ENCODE measurements at regions not wholly inside any gene's neighbourhood (a gene's known extent, or its start where the extent isn't known, plus 50 kb on each side); places are given as distances from the start of the nearest gene placed in this dataset.

DNA sequence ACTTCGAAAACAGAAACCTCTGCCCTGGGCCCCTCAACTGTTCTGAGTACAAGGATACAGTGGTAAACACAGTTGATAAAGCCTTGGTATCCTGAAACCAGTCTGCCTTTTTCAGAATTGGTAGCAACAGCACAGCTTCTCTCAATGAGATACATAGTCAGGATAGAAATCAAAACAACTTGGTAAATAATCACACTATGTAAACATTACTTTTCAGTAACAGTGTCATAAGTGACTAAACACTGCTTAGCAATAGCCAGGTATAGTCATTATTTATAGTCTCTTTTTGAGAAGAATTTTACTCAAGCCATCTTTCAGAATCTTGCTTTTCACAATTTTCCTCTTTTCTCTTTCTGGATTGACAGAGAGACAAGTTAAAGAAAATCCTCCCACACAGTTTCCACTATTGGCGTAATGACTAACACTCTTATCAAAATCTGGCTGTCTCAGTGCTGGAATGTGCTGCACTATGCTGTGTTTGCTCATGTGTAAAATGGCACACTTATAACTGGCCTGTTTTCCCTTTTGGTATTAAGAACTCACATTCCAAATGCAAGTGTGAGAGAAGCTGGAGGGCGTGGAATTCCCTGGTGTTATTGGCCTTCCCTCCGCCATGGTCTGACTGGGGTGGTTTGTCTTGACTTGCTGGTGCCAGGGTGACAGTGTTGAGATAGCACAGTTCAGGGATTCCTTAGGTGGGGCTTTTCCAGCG is 368.8 kb downstream of the TDRD3 start:
- TF ChIP-seq, protein P1, sequence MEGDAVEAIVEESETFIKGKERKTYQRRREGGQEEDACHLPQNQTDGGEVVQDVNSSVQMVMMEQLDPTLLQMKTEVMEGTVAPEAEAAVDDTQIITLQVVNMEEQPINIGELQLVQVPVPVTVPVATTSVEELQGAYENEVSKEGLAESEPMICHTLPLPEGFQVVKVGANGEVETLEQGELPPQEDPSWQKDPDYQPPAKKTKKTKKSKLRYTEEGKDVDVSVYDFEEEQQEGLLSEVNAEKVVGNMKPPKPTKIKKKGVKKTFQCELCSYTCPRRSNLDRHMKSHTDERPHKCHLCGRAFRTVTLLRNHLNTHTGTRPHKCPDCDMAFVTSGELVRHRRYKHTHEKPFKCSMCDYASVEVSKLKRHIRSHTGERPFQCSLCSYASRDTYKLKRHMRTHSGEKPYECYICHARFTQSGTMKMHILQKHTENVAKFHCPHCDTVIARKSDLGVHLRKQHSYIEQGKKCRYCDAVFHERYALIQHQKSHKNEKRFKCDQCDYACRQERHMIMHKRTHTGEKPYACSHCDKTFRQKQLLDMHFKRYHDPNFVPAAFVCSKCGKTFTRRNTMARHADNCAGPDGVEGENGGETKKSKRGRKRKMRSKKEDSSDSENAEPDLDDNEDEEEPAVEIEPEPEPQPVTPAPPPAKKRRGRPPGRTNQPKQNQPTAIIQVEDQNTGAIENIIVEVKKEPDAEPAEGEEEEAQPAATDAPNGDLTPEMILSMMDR (IDR thresholded peaks at IDR 0.05; ENCODE audit: borderline replicate concordance, control extremely low read depth, extremely low read depth, insufficient read depth, missing control alignments) = no peak
- in situ Hi-C loops (cut with MboI; ENCODE audit: low sequenced_read_pairs, unreplicated experiment) = no loop called here
- DNase-seq (ENCODE audit: low spot score) = no peak

DNA sequence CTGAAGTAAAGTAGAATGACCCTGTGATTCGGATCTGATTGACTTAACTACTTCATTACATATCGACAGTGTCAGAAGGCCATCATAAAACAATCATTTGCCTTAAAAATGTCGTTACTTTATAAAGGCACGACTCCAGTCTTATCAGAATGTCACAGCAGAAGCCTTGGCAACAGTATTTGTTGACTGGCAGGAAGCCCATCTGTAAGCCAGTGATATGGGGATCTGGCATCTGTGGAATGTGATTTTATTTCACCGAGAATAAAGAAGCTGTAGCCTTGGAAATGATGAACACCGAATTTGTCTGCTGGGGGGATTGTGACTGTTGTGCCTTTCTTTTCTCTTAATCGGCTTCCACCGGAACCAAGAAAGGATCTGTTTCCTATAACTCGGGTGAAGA is 362.5 kb downstream of the TDRD3 start:
- TF ChIP-seq, protein P1 (IDR thresholded peaks at IDR 0.05; ENCODE audit: borderline replicate concordance, control extremely low read depth, extremely low read depth, insufficient read depth, missing control alignments) = no peak
- DNase-seq (ENCODE audit: low spot score) = no peak
- in situ Hi-C loops (cut with MboI; ENCODE audit: low sequenced_read_pairs, unreplicated experiment) = no loop called here

DNA sequence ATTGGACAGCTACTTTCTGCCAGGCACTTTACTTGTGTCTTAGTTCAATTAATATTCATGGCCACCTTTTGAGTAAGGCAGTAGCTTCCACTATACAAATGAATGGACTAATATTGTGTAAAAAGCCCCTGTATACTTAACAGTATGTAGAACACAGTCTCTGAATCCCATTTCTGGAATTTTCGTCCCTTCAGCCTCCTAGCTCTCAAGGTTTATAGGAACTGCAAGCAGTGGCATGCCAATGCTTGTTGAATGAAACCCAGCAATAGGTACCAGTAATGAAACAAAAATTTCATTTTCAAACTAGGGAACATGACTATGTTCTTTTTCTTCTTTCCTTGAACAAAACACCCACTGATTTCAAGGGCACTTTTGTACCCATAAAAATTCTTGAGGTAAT is 361.6 kb downstream of the TDRD3 start:
- TF ChIP-seq, protein P1 (IDR thresholded peaks at IDR 0.05; ENCODE audit: borderline replicate concordance, control extremely low read depth, extremely low read depth, insufficient read depth, missing control alignments) = no peak
- in situ Hi-C loops (cut with MboI; ENCODE audit: low sequenced_read_pairs, unreplicated experiment) = no loop called here
- DNase-seq (ENCODE audit: low spot score) = no peak

DNA sequence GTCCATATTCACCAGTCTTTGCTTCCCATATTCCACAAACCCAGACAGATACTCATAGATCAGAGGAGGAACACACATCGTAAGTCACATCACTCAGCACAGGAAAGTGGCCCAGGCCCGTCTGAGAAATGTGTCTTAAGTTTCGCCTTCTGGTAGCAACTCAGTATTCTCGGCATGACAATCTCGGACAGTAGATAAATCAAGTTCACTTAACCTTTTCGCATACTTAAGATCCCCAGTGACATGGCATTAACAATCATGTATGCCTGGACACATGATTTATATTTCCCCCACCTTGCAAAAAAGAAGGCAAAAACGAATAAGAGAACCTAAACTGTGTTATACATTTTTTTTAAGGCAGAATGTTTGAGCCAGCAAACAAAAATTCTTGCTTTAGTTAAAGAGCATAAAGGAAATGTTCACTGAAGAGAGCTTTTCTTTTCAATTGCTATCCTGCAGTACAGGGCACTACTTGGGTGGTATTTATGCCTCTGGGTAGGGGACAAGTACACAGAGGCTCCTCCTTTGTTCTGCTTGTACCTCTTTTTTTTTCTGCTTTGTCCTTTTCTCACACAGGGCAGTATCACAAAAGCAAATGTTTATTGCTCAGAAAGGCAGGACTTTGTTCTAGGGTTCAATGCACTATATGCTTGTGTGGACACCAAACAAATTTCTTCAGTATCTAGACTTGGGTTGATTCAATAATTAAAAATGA is 360.6 kb downstream of the TDRD3 start:
- no peak for DNase-seq (ENCODE audit: low spot score)
- in situ Hi-C loops (cut with MboI; ENCODE audit: low sequenced_read_pairs, unreplicated experiment) = no loop called here
- TF ChIP-seq, protein P1 (IDR thresholded peaks at IDR 0.05; ENCODE audit: borderline replicate concordance, control extremely low read depth, extremely low read depth, insufficient read depth, missing control alignments) = no peak

DNA sequence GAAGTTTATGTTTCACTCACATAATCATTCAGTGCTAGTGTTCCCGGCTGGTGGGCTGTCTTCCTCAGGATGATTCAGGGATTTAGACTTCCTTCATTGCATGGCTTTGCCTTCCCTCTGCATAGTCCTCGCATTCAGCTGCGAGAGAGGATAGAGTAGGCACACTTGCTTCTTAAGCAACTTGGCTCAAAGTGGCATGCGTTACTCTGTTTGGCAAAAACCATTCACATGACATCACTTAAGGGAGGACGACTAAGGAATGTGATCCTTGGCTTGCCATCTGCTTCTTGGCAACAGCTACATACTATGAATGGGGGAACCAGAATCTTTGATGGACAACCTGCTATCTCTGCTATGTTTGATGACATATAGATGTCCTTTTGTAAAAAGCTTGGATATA is 359.3 kb downstream of the TDRD3 start:
- in situ Hi-C loops (cut with MboI; ENCODE audit: low sequenced_read_pairs, unreplicated experiment) = no loop called here
- TF ChIP-seq, protein P1 (IDR thresholded peaks at IDR 0.05; ENCODE audit: borderline replicate concordance, control extremely low read depth, extremely low read depth, insufficient read depth, missing control alignments) = no peak
- DNase-seq (ENCODE audit: low spot score) = no peak

DNA sequence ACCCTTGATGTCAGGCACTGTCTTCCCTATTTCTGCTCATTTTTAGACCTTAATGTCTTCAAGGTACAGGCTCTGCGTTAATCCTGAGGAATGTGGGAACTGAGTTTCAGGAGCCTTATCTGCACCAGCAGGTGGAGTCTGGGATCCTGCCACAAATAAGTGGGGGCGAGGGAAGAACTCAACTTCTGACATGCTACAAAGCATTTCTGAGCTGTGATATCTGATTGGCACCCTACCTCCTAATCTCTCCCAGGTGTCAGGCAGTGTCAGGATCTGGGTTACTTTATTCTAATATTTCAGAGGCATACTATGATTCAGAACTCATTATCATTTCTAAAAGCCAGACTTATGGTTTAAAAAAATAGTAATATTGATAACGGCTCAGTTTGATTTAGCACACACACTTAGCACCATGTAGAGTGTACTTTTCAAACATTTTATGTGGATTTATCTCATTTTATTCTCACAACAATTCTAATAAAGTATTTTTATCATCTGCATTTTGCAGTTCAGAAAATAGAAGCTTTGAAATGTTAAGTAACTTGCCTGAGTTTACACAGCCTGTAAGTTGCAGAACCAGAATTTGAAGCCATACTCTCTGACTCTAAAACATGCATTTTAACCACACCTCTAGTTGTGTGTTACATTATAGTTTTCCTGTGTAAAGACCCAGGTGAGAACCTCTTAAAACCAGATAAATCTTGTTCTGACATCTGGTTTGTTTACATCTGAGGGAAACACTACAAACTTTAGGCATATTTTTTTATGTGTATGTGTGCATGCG is 358.6 kb downstream of the TDRD3 start:
- no peak for DNase-seq (ENCODE audit: low spot score)
- TF ChIP-seq, protein P1 (IDR thresholded peaks at IDR 0.05; ENCODE audit: borderline replicate concordance, control extremely low read depth, extremely low read depth, insufficient read depth, missing control alignments) = no peak
- in situ Hi-C loops (cut with MboI; ENCODE audit: low sequenced_read_pairs, unreplicated experiment) = no loop called here

Data from GM13976 (cell line).